A549 (cell line): ENCODE measurements at regions not wholly inside any gene's neighbourhood (a gene's known extent, or its start where the extent isn't known, plus 50 kb on each side); places are given as distances from the start of the nearest gene placed in this dataset.
A peak's percentile ranks its signal among the peaks of the same experiment; 100 is the strongest.

Source experiments
- ATAC-seq, 2 experiments: fragments of 200-7000 bp in 1 of 2; fragments of >200 bp in 1 of 2; cut with Nextera tagmentation in 1 of 2; cut with Tn5 transposase in 1 of 2; 3 replicates each; pipeline versions ENCODE4 v1.8.0 to v1.9.1; 2018 to 2020; ENCODE audit warnings: mild to moderate bottlenecking in 1 of 2, moderate library complexity in 1 of 2
- CTCF ChIA-PET: fragments of 300-600 bp; sonication (Branson Sonifier 250); formaldehyde crosslinking; extraction: SDS; loops from one replicate; lab custom pipeline; 2021; ENCODE audit warnings: antibody characterized with exemption, inconsistent platforms; lab: Yijun Ruan, JAX
- POLR2A ChIA-PET: fragments of 350-600 bp; formaldehyde crosslinking; extraction: SDS; loops from one replicate; lab custom pipeline; 2021; ENCODE audit warnings: antibody characterized with exemption, inconsistent platforms; lab: Yijun Ruan, JAX
- DNase-seq, 2 experiments: peaks; one replicate each; pipeline versions ENCODE4 v3.0.0 to v3.0.0-alpha.2; 2011 to 2016; ENCODE audit warnings: low read depth in 1 of 2, low spot score in 1 of 2
- FAIRE-seq: peaks from 2 replicates; lab custom pipeline; 2011; peaks lifted over from hg19 to GRCh38; lab: Jason Lieb, UNC
- H3K27ac ChIP-seq, 2 experiments: fragments of >200 bp; sonication (Bioruptor Twin); formaldehyde crosslinking; 3 replicates each; pipeline ENCODE4 v1.5.1; 2016 to 2017
- H3K4me1 ChIP-seq: fragments of >200 bp; sonication (Bioruptor Twin); formaldehyde crosslinking; 3 replicates; pipeline ENCODE4 v1.6.1; 2016
- H3K4me2 ChIP-seq: fragments of >200 bp; sonication (Bioruptor Twin); formaldehyde crosslinking; 3 replicates; pipeline ENCODE4 v1.6.1; 2016
- H3K4me3 ChIP-seq: fragments of >200 bp; sonication (Bioruptor Twin); formaldehyde crosslinking; 3 replicates; pipeline ENCODE4 v1.5.1; 2016
- H3K9me3 ChIP-seq: fragments of >200 bp; sonication (Bioruptor Twin); formaldehyde crosslinking; 3 replicates; pipeline ENCODE4 v1.6.1; 2016
- ATOH8 ChIP-seq: fragments of 250-450 bp; sonication (Bioruptor Pico); IDR thresholded peaks from 2 replicates; pipeline ENCODE4 v1.5.0; 2020; ENCODE audit warnings: low read depth, mild to moderate bottlenecking, moderate library complexity
- CBX8 ChIP-seq: fragments of 200-600 bp; sonication (generic); IDR thresholded peaks from 2 replicates; pipeline ENCODE4 v1.6.1; 2016
- CHD2 ChIP-seq: fragments of 150-350 bp; IDR thresholded peaks from 2 replicates; pipeline ENCODE4 v1.6.1; 2014; ENCODE audit warnings: low read length; ENCODE audit not compliant: partially characterized antibody
- CHD4 ChIP-seq: fragments of 200-600 bp; sonication (generic); IDR thresholded peaks from 2 replicates; pipeline ENCODE4 v1.6.1; 2016; ENCODE audit warnings: antibody characterized with exemption, mild to moderate bottlenecking, borderline replicate concordance
- E2F6 ChIP-seq: IDR thresholded peaks from 2 replicates; pipeline ENCODE4 v1.6.1; 2012; ENCODE audit warnings: low read depth, borderline replicate concordance
- EHMT2 ChIP-seq: fragments of 200-600 bp; sonication (generic); IDR thresholded peaks from 2 replicates; pipeline ENCODE4 v1.6.1; 2016; ENCODE audit warnings: antibody characterized with exemption, low read depth, mild to moderate bottlenecking, moderate library complexity
- EP300 ChIP-seq, 2 experiments: fragments of >200 bp; sonication (Bioruptor Twin); formaldehyde crosslinking; IDR thresholded peaks; 2 replicates in 1 of 2; 3 replicates in 1 of 2; pipeline ENCODE4 v1.6.1; 2016 to 2017
- FOSL2 ChIP-seq, 2 experiments: fragments of 450-650 bp in 1 of 2; fragments of >200 bp in 1 of 2; sonication (Bioruptor Twin) in 1 of 2; formaldehyde crosslinking; IDR thresholded peaks; 2 replicates each; pipeline versions ENCODE4 v1.5.0 to v1.6.1; 2016 to 2020; ENCODE audit warnings: mild to moderate bottlenecking in 1 of 2, moderate library complexity in 1 of 2
- FOXS1 ChIP-seq: fragments of 250-450 bp; sonication (Bioruptor Pico); IDR thresholded peaks from 2 replicates; pipeline ENCODE4 v1.5.0; 2020; ENCODE audit warnings: mild to moderate bottlenecking, moderate library complexity
- HDAC2 ChIP-seq: fragments of 200-600 bp; sonication (generic); IDR thresholded peaks from 2 replicates; pipeline ENCODE4 v1.6.1; 2016
- HEYL ChIP-seq: fragments of 250-450 bp; sonication (Bioruptor Pico); IDR thresholded peaks from 2 replicates; pipeline ENCODE4 v1.8.0; 2021; ENCODE audit warnings: mild to moderate bottlenecking, moderate library complexity
- JUN ChIP-seq, 2 experiments: fragments of >200 bp; sonication (Bioruptor Twin); formaldehyde crosslinking; IDR thresholded peaks; 2 replicates in 1 of 2; 3 replicates in 1 of 2; pipeline ENCODE4 v1.6.1; 2016 to 2017
- JUNB ChIP-seq: fragments of >200 bp; sonication (Bioruptor Twin); formaldehyde crosslinking; IDR thresholded peaks from 2 replicates; pipeline ENCODE4 v1.6.1; 2016
- KDM1A ChIP-seq: fragments of 200-600 bp; sonication (generic); IDR thresholded peaks from 2 replicates; pipeline ENCODE4 v1.6.1; 2016; ENCODE audit warnings: low read depth, mild to moderate bottlenecking
- KDM5A ChIP-seq: fragments of 200-600 bp; sonication (generic); IDR thresholded peaks from 2 replicates; pipeline ENCODE4 v1.6.1; 2016; ENCODE audit warnings: antibody characterized with exemption, mild to moderate bottlenecking
- MAZ ChIP-seq: fragments of 150-350 bp; IDR thresholded peaks from 2 replicates; pipeline ENCODE4 v1.6.1; 2014; ENCODE audit warnings: antibody characterized with exemption, low read depth, low read length, borderline replicate concordance
- POLR2AphosphoS2 ChIP-seq: conservative IDR thresholded peaks from 2 replicates; pipeline ENCODE4 v1.6.1; 2012; ENCODE audit warnings: low read length, improper control_type of control experiment, inconsistent platforms
- RAD21 ChIP-seq, 2 experiments: fragments of >200 bp in 1 of 2; sonication (Bioruptor Twin) in 1 of 2; formaldehyde crosslinking in 1 of 2; IDR thresholded peaks in 1 of 2; conservative IDR thresholded peaks in 1 of 2; 2 replicates in 1 of 2; 3 replicates in 1 of 2; pipeline ENCODE4 v1.6.1; 2012 to 2018; ENCODE audit warnings: inconsistent platforms in 1 of 2
- RARB ChIP-seq: fragments of 250-450 bp; sonication (Bioruptor Pico); IDR thresholded peaks from 2 replicates; pipeline ENCODE4 v1.8.0; 2021; ENCODE audit warnings: mild to moderate bottlenecking, moderate library complexity
- RCOR1 ChIP-seq: fragments of 150-350 bp; IDR thresholded peaks from 2 replicates; pipeline ENCODE4 v1.6.1; 2014; ENCODE audit warnings: antibody characterized with exemption, low read length, low read depth
- RNF2 ChIP-seq: fragments of 200-600 bp; sonication (generic); IDR thresholded peaks from 2 replicates; pipeline ENCODE4 v1.6.1; 2016; ENCODE audit warnings: low read depth, mild to moderate bottlenecking, antibody characterized with exemption, moderate library complexity, borderline replicate concordance
- SMC3 ChIP-seq: fragments of >200 bp; sonication (Bioruptor Twin); formaldehyde crosslinking; IDR thresholded peaks from 3 replicates; pipeline ENCODE4 v1.6.1; 2018; ENCODE audit warnings: inconsistent platforms
- SREBF2 ChIP-seq: fragments of 450-650 bp; IDR thresholded peaks from 2 replicates; pipeline ENCODE4 v1.6.1; 2014; ENCODE audit warnings: mild to moderate bottlenecking, moderate library complexity
- TFCP2L1 ChIP-seq: fragments of 250-450 bp; sonication (Bioruptor Pico); IDR thresholded peaks from 2 replicates; pipeline ENCODE4 v1.5.0; 2021; ENCODE audit warnings: mild to moderate bottlenecking
- ZFP36 ChIP-seq: fragments of 450-650 bp; IDR thresholded peaks from 2 replicates; pipeline ENCODE4 v1.6.1; 2014; ENCODE audit warnings: borderline replicate concordance; ENCODE audit not compliant: partially characterized antibody
- ZNF302 ChIP-seq: fragments of 250-450 bp; sonication (Bioruptor Pico); IDR thresholded peaks from 2 replicates; pipeline ENCODE4 v1.9.0; 2021; ENCODE audit warnings: inconsistent platforms, mild to moderate bottlenecking, moderate library complexity
- WGBS: methylation state at CpG from one replicate; pipeline ENCODE4 v1.1.6; 2017; ENCODE audit errors: missing lambda C conversion rate; 5-methylcytosine and 5-hydroxymethylcytosine counted together
- TF ChIP-seq, protein P1 (sequence below): fragments of >200 bp; sonication (Bioruptor Twin); formaldehyde crosslinking; IDR thresholded peaks from 2 replicates; pipeline ENCODE4 v1.6.1; 2016

DNA sequence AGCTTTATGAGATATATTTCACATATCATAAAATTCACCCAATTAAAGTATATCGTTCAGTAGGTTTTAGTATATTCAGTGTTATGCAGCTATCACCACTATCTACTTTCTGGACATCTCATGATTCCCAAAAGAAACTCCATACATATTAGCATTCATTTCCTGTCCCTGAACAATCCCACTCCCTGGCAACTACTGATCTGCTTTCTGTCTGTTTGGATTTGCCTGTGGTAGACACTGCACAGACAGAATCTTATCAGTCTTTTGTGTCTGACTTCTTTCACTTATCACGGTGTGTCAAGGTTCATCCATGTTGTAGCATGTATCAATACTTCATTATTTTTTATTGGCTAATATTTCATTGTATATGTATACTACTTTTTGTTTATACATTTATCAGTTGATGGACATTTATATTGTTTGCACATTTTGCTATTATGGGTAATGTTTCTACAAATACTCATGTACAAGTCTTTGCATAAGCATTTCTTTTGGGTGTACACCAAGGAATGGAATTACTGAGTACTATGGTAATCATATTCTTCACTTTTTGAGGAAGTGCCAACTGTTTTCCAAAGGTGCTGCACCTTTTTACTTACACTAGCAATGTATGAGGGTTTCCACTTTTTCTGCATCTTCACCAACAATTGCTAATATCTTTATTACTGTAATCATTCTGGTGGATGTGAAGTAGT is 373.9 kb downstream of the AASDHPPT start:
- TF ChIP-seq FOXS1 (CRISPR knock-in tag) = no peak
- ChIA-PET CTCF (no interaction called here), POLR2A (no interaction called here)
- H3K9me3 ChIP-seq = no peaks in the 10 kb centered on the region
- H3K4me3 ChIP-seq = no peak overlapping the region
- FAIRE-seq (no peak), DNase-seq (no peak), ATAC-seq (no peak)
- H3K4me1 ChIP-seq = no peaks in the 10 kb centered on the region
- H3K27ac ChIP-seq = no peak overlapping the region
- no peak overlapping the region for H3K4me2 ChIP-seq
- WGBS = 66% methylated on average over 2 of the region's 2 CpGs

- Histone ChIP-seq H3K9me3 (no peaks in the 10 kb centered on the region), H3K27ac (peak overlapping the region in 1 of 2 experiments; percentile 35; a peak in 1 of 6 replicates), H3K4me3 (no peak overlapping the region), H3K4me1 (peaks cover 8% of the 10 kb centered on the region; the same call in 2 of the 3 replicates), H3K4me2 (no peak overlapping the region)
- no peak for TF ChIP-seq RARB (CRISPR knock-in tag)
- no peak for TF ChIP-seq POLR2AphosphoS2
- TF ChIP-seq MAZ = no peak
- TF ChIP-seq HDAC2 = no peak
- TF ChIP-seq E2F6 = no peak
- TF ChIP-seq TFCP2L1 = no peak
- TF ChIP-seq CHD2 = no peak
- TF ChIP-seq KDM5A = no peak
- FAIRE-seq (no peak), ATAC-seq (no peak), DNase-seq (no peak)
- WGBS = 41% methylated on average over 3 of the region's 3 CpGs
- POLR2A ChIA-PET = no interaction called here
- CTCF ChIA-PET = no interaction called here
Measured at GRCh38 chr11:106456647-106457046, 379.2 kb downstream of the AASDHPPT start.

DNA sequence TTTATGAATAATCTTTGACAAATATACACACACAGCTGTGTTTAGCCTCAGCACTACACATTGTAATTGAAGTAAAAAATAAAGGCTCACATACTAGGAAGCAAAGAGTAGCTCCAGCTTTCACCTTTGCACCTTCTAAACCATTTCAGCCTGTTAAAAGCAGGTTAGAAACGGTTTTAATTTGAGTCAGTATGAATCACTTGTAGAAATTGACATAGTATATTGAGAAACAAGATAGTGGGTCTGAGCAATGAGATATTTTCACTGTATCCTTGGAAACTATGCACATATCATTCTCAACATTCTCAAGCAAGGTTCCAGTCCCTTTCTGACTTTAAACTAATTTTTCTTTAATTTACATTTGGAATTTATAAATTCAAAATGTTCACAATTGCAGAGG is 380.3 kb downstream of the AASDHPPT start:
- Histone ChIP-seq H3K4me1 (peaks cover 16% of the 10 kb centered on the region), H3K9me3 (no peaks in the 10 kb centered on the region), H3K4me2 (peak overlapping the region; percentile 24; the same call in 1 of the 3 replicates), H3K4me3 (no peak overlapping the region), H3K27ac (no peak overlapping the region)
- CTCF ChIA-PET = no interaction called here
- no peak for TF ChIP-seq CBX8
- TF ChIP-seq KDM1A = no peak
- no peak for TF ChIP-seq JUN (IDR thresholded peaks at IDR 0.05)
- TF ChIP-seq RNF2 = no peak
- no peak for TF ChIP-seq SREBF2
- TF ChIP-seq EP300 (IDR thresholded peaks at IDR 0.05) = no peak
- no peak for TF ChIP-seq RAD21 (conservative IDR thresholded peaks at IDR 0.05 in 1 of 2, IDR thresholded peaks at IDR 0.05 in 1 of 2)
- TF ChIP-seq FOSL2 (IDR thresholded peaks at IDR 0.05) = peak; percentile 25; the same call in 1 of the 2 replicates
- peak; percentile 62 for TF ChIP-seq FOSL2 (CRISPR knock-in tag; IDR thresholded peaks at IDR 0.05)
- TF ChIP-seq RCOR1 = no peak
- no peak for TF ChIP-seq CHD4
- TF ChIP-seq JUNB = peak; percentile 48; the same call in 1 of the 2 replicates
- WGBS = 0% methylated on average over 1 of the region's 1 CpG
- ATAC-seq (peak; percentile 50; a peak in 3 of 6 replicates), FAIRE-seq (no peak), DNase-seq (peak in 1 of 2 experiments; percentile 12)
- POLR2A ChIA-PET = no interaction called here

DNA sequence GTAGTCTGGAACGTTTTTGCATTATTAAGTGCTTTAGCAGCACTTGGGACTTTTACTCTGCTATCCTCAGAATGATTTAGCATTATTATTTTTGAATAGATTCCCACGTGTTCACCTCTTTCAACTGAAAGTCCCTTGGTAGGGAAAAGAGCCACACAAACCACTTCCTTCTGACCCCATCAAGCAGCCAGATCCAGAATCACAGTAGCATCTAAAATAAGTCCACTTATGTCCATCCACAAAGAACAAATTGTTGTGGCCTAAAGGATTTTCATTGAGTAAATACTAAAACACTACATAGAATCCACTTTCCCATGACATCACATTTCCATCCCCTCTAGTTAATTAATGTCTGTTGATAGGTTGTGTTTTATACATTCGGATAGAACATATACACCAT is 381.7 kb downstream of the AASDHPPT start:
- FAIRE-seq (no peak), ATAC-seq (no peak), DNase-seq (no peak)
- TF ChIP-seq ZNF302 (no peak), EHMT2 (no peak), HEYL (CRISPR knock-in tag) (no peak), TFCP2L1 (no peak), ATOH8 (CRISPR knock-in tag) (no peak), SMC3 (no peak), ZFP36 (no peak)
- TF ChIP-seq, protein P1, sequence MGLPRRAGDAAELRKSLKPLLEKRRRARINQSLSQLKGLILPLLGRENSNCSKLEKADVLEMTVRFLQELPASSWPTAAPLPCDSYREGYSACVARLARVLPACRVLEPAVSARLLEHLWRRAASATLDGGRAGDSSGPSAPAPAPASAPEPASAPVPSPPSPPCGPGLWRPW = no peak
- Histone ChIP-seq H3K9me3 (no peaks in the 10 kb centered on the region), H3K4me1 (peaks cover 24% of the 10 kb centered on the region), H3K4me3 (no peak overlapping the region), H3K27ac (peak overlapping the region in 1 of 2 experiments; percentile 39; a peak in 2 of 6 replicates), H3K4me2 (no peak overlapping the region)
- POLR2A ChIA-PET = no interaction called here
- CTCF ChIA-PET = no interaction called here
- 35% methylated on average over 3 of the region's 3 CpGs for WGBS
